ENCODE measurements at regions not wholly inside any gene's neighbourhood (a gene's known extent, or its start where the extent isn't known, plus 50 kb on each side); places are given as distances from the start of the nearest gene placed in this dataset.

GRCh38 chr12:34294137-34294536, 271.8 kb downstream of the ALG10 start:
- no peaks in the 10 kb centered on the region for H3K36me3 ChIP-seq (ENCODE audit: control insufficient read depth, insufficient read depth, low read length)
- H3K4me1 Mint-ChIP-seq (ENCODE audit: low read depth, unreplicated experiment): peaks cover 8% of the 10 kb centered on the region
- H3K27me3 Mint-ChIP-seq (ENCODE audit: insufficient read depth, unreplicated experiment): peaks cover 25% of the 10 kb centered on the region
- POLR2A ChIA-PET: no interaction called here
- no peaks in the 10 kb centered on the region for H3K4me1 ChIP-seq
- no peaks in the 10 kb centered on the region for H3K27me3 ChIP-seq (replicated peaks; ENCODE audit: control insufficient read depth, insufficient read depth, low read length)
- intact Hi-C loops (cut with micrococcal nuclease; ENCODE audit: unreplicated experiment): no loop called here
- H3K4me3 Mint-ChIP-seq (ENCODE audit: unreplicated experiment): no peak overlapping the region
- no peak overlapping the region for H3K27ac Mint-ChIP-seq (ENCODE audit: unreplicated experiment)
- H3K9me3 ChIP-seq: peaks cover 36% of the 10 kb centered on the region
- H3K36me3 Mint-ChIP-seq (ENCODE audit: insufficient read depth, unreplicated experiment): no peaks in the 10 kb centered on the region
- no TSS peak for BruUV-seq (replicated peaks)
- no peak for DNase-seq
- CTCF ChIA-PET: no interaction called here
- no peak for TF ChIP-seq CTCF (IDR thresholded peaks at IDR 0.05; ENCODE audit: insufficient read depth in 1 of 2, low read depth in 1 of 2, low read length in 1 of 2, severe bottlenecking in 1 of 2, unreplicated experiment in 1 of 2)
- peaks cover 38% of the 10 kb centered on the region for H3K9me3 Mint-ChIP-seq (ENCODE audit: unreplicated experiment)
- no peak overlapping the region for H3K4me3 ChIP-seq (ENCODE audit: low read depth, low read length)

- ChIA-PET POLR2A (no interaction called here), CTCF (no interaction called here)
- intact Hi-C loops (cut with micrococcal nuclease; ENCODE audit: unreplicated experiment): no loop called here
- DNase-seq: peak in 1 of 2 experiments; percentile 19
- Histone ChIP-seq H3K4me1 (no peaks in the 10 kb centered on the region), H3K36me3 (ENCODE audit: control insufficient read depth, insufficient read depth, low read length) (no peaks in the 10 kb centered on the region), H3K4me3 (ENCODE audit: low read depth, low read length) (no peak overlapping the region), H3K27me3 (replicated peaks; ENCODE audit: control insufficient read depth, insufficient read depth, low read length) (no peaks in the 10 kb centered on the region), H3K9me3 (peaks cover 38% of the 10 kb centered on the region)
- H3K27ac Mint-ChIP-seq (ENCODE audit: unreplicated experiment): no peak overlapping the region
- peaks cover 38% of the 10 kb centered on the region for H3K9me3 Mint-ChIP-seq (ENCODE audit: unreplicated experiment)
- H3K4me1 Mint-ChIP-seq (ENCODE audit: low read depth, unreplicated experiment): peaks cover 8% of the 10 kb centered on the region
- no TSS peak for BruUV-seq (replicated peaks)
- H3K36me3 Mint-ChIP-seq (ENCODE audit: insufficient read depth, unreplicated experiment): no peaks in the 10 kb centered on the region
- H3K4me3 Mint-ChIP-seq (ENCODE audit: unreplicated experiment): no peak overlapping the region
- TF ChIP-seq CTCF (IDR thresholded peaks at IDR 0.05; ENCODE audit: insufficient read depth in 1 of 2, low read depth in 1 of 2, low read length in 1 of 2, severe bottlenecking in 1 of 2, unreplicated experiment in 1 of 2): no peak
- peaks cover 32% of the 10 kb centered on the region for H3K27me3 Mint-ChIP-seq (ENCODE audit: insufficient read depth, unreplicated experiment)
These were observed 272.5 kb downstream of the ALG10 start for GRCh38 chr12:34294671-34295365.

- Histone ChIP-seq H3K4me1 (no peaks in the 10 kb centered on the region), H3K36me3 (ENCODE audit: control insufficient read depth, insufficient read depth, low read length) (no peaks in the 10 kb centered on the region), H3K27me3 (replicated peaks; ENCODE audit: control insufficient read depth, insufficient read depth, low read length) (no peaks in the 10 kb centered on the region), H3K4me3 (ENCODE audit: low read depth, low read length) (no peak overlapping the region), H3K9me3 (peaks cover 43% of the 10 kb centered on the region)
- no TSS peak for BruUV-seq (replicated peaks)
- peaks cover 43% of the 10 kb centered on the region for H3K9me3 Mint-ChIP-seq (ENCODE audit: unreplicated experiment)
- CTCF ChIA-PET: no interaction called here
- H3K4me3 Mint-ChIP-seq (ENCODE audit: unreplicated experiment): no peak overlapping the region
- TF ChIP-seq CTCF (IDR thresholded peaks at IDR 0.05; ENCODE audit: insufficient read depth in 1 of 2, low read depth in 1 of 2, low read length in 1 of 2, severe bottlenecking in 1 of 2, unreplicated experiment in 1 of 2): no peak
- DNase-seq: peak in 1 of 2 experiments; percentile 28
- intact Hi-C loops (cut with micrococcal nuclease; ENCODE audit: unreplicated experiment): no loop called here
- POLR2A ChIA-PET: no interaction called here
- no peak overlapping the region for H3K27ac Mint-ChIP-seq (ENCODE audit: unreplicated experiment)
- H3K36me3 Mint-ChIP-seq (ENCODE audit: insufficient read depth, unreplicated experiment): no peaks in the 10 kb centered on the region
- H3K4me1 Mint-ChIP-seq (ENCODE audit: low read depth, unreplicated experiment): peaks cover 2% of the 10 kb centered on the region
- H3K27me3 Mint-ChIP-seq (ENCODE audit: insufficient read depth, unreplicated experiment): peaks cover 35% of the 10 kb centered on the region
These were observed 273.3 kb downstream of the ALG10 start for GRCh38 chr12:34295366-34296142.
